Activated CD4-positive, alpha-beta T cell treated with anti-CD3 and anti-CD28 coated beads for 1 hour (primary cell): ENCODE measurements at regions not wholly inside any gene's neighbourhood (a gene's known extent, or its start where the extent isn't known, plus 50 kb on each side); places are given as distances from the start of the nearest gene placed in this dataset.
"Not testable (repeated sequence)": the region's sequence is repeated elsewhere in the genome, so short reads cannot be mapped to it uniquely, and the experiment has no call there.

Source experiments
- DNase-seq: peaks from one replicate; pipeline ENCODE4 v3.0.0-alpha.2; 2020

DNA sequence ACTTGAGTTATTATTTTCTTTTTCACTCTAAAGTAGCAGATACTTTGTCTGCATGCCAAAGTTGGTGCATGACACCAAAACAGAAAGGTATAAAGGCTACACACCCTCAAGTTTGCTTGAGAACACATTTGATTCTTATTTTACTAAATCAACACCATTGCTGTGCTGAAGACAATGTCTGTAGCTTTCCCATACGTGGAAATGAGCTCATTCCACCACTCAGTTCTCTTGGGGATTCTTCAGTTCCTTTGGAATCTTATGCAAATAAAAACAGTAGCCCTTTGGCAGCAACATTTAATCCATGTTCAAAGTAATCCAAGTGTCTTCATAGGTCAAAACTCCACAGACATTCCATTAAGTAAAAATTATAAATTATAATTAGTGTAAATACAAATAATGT is 264.9 kb downstream of the TLE1 start:
- DNase-seq = no peak

DNA sequence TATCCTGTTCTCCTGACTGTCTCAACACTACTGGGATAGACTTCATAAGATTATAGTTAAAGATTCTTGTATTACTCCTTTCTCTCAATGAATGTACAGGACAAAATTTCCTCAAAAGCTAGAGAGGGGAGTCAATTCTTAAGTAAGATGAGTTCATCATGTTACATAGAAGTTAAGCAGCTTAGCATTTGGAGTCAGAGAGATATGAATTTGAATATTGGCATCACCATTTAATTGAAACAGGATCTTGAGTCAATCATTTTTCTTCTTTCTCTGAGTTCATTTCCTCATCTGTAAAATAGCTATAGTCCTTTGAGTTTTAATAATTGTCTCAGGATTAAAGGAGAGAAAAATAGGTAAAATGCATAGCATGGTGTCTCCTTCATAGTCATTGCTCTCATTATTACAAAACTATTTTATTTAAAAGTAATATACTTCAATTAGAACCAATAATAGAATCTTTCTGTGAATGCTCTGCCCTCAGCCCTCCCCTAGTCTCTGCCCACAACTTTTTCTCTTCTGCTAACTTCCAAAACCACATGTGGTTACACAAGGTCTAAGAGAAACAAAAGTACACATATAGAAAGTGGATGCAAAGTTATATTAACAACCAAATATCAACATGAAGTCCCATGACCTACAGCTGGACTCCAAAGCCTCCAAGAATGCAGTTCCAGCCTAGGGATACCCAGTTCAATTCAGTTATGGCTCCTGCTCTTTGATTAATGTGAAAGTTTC is 265.6 kb downstream of the TLE1 start:
- DNase-seq = no peak

DNA sequence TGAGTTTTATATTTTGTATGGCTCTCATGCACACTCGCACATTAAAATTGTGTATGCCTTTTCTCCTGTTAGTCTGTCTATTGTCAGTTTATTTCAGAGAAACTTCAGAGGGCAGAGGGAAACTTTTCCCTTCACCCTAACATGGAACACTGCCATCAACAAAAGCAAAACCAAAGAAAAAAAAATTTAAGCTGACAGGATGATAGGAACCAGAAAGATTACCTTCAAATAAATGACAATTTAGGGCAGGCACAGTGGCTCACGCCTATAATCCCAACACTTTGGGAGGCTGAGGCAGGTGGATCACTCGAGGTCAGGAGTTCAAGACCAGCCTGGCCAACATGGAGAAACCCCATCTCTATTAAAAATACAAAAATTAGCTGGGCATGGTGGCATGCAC is 268.3 kb downstream of the TLE1 start:
- not testable (repeated sequence) for DNase-seq

DNA sequence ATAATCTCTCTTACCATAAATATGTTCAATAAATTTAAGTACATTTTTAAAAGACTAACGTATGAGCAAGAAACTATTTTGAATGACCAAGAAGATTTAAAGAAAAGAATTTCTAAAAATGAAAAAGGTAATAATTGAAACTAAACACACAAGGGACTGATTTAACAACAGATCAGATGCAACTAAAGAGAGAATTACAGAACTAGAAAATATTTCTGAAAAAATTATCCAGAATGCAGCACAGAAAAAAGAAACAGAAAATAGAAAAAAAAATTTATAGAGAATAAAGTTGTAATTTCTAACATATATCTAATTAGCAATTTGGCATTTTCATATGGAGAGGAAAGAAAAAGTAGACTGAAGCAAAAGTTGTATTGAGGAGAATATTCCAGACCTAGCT is 269.3 kb downstream of the TLE1 start:
- no peak for DNase-seq

DNA sequence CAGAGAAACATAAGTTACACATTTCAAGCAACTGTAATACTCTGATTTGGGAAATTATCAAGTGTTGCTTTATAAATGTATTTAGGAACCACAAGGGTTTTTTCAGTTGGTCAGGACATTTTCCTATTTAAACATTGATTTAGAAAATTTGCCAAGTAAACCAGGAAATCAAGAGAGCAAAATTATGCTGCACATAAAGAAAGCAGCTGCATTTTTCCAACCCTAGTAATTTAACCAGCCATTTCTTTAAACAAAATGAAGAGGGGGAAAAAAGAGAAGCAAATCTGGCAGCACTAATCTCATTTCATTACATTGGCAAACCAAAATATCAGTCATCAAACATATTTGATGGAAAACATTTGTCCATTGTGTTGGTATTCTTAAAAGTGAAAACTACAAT is 271.4 kb downstream of the TLE1 start:
- DNase-seq = no peak

DNA sequence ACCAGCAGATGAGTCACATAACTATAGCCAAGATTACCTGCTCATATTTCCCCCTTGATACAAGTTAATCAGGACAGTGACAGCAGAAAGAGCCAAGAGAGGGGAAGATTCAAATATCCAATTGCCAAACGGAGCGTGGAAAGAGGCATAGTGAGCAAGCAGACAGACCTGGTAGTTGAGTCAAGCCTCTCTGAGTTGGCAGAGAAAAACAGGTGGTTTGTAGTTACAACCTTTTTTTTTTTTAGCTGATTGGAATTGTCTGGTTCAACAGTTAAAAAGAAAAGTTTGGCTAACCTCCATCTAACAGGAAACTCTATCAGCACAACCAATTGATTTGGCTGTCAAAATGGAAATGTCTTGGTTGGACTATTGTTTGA is 272.1 kb downstream of the TLE1 start:
- no peak for DNase-seq

DNA sequence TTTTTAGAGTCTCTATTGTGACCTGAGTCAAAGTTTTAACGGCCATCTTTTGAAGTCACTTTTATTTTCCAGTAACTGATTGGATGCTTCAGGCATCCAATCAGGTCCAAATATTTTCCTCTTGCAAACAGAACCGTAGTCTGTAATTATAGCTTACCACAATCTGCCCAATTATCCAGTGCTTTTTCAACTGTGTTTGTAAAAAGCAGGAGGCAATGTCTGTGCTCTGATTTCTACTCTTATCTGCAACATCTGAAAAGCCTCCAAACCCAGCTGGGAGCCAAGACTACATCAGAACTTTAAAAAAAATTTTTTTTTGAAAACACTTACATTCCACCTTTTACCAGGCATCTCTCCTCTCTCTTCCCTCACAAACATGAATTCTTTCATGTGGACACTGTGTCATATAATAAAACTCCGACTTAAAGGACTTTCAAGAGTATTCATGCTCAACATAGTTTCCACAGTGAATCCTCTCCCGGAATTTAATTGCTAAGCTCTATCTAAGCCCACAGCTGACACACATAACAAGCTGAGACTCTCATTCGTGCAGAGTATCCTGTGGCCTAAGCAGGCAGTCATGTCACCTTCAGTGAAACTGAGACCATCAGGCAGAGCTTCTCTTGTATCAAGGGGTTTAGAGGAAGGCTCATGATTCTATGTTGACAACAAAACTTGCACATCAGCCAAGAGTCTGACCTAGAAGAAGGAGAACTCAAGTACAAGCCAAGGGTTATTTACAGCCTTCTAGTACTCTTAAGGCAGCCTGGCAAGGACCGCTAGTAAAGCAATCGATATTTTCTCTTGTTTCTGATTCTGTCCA is 272.7 kb downstream of the TLE1 start:
- no peak for DNase-seq

DNA sequence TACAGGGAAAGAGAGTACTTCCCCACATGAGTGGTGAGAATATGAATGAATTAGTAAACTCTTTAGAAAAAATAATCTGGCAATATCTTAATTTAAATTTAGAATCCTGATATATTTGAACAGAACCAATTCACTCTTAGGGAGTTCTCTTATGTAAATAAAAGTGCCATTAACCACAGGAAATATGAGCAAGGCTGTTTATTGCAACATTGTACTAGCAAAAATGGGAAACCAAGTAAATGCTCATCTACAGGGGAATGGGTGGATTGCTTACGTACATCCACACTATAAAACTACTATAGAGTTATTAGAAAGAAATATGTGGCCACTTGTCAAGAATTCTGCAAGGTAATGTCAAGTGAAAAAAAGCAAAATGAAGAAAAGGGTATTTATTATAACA is 274.5 kb downstream of the TLE1 start:
- no peak for DNase-seq

DNA sequence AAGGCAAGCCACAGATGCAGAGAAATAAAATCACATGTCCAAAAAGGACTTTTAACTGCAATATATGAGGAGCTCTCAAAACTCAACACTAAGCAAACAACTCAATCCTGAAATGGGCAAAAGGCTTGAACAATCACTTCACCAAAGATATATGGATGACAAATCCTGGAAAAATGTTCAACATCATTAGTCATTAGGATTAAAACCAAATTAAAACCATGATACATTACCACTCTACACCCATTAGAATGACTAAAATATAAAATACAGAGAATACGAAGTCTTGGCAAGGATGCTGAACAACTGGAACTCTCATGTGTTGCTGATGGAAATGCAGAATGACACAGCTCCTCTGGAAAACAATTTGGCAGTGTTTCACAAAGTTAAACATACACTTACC is 277.4 kb downstream of the TLE1 start:
- no peak for DNase-seq

DNA sequence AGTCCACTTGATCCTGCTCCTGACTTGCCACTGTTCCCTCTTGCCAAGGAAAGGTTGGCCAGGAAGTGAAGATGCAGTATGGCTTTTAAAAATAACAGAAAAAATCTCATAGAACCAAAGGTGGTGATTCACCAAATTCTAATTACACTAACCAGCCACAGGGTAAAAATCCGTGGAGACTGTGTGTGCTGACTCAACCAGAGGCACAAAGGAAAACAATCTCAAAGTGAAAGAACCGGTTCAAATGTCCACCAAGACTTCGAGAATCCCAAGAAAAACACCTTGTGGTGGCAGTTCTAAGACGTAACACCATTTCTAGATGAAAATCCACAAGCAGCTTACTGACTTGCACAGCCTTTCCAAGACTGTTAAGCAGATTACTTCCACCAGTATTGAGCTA is 279.1 kb downstream of the TLE1 start:
- no peak for DNase-seq

DNA sequence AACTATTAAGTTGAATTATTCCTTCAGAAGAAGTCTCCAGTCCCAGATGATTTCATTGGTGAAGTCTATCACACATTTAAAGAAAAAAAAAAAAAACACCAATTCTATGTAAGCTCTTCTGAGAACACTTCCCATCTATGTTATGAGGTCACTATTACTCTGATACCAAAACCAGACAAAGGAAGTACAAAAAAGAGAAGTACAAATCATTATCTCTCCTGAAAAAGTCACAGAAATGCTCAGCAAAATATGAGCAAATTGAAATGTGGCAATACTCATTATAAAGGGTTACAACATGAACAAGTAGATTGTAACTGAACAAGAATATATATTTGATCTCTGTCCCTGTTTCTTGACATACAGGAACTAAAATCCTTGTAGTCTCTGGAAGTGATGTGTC is 280.4 kb downstream of the TLE1 start:
- no peak for DNase-seq

DNA sequence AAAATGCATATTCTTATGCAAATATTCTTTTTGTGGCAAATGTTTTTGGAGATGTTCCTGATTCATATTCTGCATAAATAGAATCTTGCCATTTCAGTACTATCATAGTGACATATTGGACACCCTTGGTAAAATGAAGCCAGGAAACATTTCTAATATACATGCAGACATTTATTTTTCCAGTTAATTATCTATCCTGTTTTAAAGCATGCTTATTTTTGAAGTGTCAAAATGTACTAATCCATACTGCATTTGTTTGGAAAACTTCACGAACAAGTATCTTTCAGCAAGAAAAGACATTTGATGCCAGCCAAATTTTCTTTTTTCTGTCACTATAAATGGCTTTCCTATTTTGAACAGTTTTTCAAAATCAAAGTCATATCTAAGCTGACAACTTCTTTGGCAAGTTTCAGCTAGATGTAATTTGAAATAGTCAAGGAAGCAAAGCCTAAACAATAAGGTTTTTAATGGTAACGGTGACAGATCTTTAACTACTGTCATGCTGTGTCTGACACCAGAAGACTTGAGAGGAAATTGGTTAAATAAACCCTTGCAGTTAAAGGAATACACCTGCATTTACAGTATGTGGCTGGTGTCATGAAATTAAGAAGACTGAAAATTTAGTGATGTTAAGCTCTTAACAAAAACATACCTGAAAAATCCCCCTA is 284.3 kb downstream of the TLE1 start:
- DNase-seq = no peak

DNA sequence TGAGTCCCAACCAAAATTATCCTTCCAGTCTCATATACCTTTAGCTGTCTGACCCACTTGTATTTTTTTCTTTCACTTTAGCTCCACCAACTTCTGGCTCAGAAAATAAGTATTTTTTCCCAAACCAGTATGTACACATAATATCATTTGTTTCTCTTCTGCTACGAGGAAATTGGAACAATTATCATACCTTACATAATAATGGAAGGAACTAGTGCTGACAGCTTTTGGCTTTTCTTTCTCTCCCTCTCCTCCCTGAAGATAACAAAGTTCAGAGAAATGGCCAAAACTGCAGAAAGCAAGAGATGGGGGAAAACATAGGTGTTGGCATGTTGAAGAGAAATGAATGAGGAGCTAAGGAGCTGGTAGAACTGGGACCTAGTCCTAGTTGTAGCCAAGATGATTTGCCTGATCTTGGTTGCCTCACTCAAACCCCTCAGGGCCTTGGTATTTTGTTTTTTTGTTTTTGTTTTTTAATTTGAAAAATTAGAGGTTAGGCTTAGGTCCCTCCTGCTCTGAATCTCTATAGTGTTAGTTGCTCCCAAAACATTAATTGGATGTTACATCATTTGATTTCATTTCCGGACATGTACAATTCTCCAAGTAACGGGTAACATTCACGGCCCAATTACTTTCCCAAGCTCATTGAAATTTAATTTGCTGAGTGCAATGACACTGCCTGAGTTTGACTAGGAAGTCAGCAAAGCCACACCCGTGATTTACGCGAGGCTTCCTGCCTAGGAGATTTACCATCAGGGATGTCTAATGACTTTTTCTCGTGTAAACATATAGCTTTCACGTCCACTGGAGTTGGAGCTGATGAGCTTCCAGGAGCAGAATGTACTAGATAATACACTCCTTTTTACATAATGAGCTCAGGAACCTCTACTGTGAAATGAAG is 291.6 kb downstream of the TLE1 start:
- no peak for DNase-seq

DNA sequence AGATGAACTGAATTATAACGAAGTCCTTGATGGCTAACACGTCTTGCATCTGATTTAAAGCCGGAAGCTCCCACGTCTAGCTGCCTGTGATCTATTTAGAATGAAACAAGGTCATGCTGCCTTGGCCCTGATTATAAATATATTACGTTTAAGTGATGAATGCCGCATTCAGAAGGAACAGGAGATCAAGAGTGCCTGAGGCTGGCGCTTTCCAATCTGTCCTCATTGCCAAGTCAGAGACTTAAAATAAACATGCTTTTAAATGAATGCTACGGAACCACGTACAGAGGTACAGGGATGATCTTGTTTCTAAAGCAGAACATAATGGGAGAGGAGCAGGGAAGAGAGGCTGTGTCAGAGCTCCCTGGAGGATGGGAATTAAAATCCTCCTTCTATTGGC is 292.8 kb downstream of the TLE1 start:
- no peak for DNase-seq

DNA sequence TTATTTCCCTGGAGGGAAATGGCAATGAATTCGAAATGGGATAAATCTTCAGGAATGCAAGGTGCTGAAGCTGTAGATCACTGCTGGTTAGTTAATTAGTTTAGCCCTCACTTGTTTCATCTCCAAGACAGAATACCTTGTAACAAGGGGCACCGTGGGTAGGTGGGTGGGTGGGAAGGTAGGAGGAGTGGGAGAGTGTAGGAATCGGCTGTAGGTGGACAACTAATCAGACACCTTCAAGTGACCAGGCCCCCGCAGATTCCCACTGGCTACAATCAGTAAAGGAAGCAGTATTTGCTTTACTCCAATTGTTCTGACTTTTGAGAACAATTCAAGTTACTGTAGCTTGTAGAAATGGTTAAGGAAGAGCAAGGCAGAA is 293.7 kb downstream of the TLE1 start:
- no peak for DNase-seq

DNA sequence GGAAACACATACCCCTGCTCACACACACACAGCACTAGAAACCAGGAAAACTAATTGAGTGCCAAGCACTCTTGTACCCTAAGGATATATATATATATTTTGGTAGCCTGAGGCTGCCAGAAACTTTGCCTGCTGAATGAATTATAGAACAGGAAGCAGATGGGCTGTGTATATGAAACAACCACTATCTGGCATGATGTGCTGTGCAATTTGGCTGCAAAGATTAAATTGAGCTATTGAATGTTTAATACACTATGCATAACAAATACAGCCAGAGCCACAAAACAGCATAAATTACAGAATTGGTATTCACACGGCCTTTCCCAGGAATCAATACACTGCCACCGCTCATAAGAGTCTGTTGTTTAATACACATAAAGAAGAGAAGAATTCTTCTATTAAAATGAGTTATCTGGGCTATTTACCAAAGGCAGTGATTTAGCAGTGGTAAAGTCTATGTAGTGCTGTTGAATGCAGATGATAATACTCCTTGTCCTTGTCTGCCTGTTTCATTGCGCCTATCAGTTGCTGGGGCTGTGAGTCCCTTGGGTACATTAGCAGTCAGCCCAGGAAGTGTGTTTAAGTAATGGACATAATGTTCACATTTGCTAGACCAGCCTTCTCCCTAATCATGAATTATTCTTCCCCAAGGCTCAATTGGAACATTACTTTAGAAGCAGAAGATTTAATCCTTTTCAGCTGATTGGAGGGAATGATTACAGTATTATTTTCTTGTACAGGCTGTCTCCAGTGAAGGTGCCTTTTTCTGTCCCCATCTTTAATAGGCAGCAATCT is 294.3 kb downstream of the TLE1 start:
- no peak for DNase-seq

DNA sequence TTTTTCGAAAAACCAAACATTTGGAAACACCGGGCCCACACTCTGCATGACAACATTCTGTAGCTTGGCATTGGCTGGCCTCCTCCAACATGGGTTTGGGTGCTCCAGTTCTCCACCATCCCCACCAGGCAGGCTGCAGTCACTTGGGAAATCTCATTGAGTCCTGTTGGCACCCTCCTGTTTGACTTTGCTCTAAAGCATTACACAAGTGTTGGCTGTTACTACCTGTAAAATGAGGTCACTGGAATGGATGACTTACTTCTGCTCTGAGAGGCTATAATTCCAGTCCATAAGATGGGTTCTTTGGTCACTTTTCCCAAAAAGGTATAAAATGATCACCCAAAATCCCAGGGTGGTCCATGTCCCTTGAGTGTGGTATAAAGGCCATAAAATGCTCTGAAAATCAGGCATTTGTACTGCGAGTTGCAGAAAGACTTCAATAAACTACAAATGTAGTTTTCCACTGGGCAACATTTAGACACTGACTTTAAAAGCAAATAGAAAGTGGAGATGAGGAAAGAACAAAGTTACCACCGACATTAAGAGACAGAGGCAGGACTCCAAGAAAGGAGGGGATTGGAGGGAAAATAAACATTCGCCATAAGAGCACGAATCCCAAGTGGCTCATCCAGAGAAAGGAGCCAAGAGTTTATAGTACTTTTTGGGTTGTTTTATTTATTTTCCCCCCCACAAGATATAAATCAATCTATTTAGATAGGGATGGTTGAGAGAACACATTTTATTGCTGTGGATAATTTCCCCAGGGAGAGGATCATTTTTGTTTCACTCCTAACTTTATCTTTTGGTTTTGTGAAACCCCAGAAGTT is 295.1 kb downstream of the TLE1 start:
- no peak for DNase-seq

DNA sequence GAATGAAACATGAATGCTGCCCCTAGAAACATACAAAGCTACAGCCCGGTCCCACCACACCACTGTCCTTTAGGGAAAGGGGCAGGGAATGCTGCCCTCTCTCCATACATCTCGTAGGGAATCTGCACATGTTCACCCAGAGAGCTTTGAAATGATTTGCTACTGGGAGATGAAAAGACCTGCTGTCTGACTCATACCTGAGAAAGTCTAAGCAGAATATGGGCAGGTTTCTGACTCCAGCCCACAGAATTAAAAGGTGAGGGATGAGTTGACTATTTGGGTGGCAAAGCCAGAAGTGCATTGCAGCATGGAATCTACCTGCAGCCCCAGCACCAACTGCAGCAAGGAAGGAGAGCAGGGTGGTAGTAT is 297.9 kb downstream of the TLE1 start:
- DNase-seq = no peak

DNA sequence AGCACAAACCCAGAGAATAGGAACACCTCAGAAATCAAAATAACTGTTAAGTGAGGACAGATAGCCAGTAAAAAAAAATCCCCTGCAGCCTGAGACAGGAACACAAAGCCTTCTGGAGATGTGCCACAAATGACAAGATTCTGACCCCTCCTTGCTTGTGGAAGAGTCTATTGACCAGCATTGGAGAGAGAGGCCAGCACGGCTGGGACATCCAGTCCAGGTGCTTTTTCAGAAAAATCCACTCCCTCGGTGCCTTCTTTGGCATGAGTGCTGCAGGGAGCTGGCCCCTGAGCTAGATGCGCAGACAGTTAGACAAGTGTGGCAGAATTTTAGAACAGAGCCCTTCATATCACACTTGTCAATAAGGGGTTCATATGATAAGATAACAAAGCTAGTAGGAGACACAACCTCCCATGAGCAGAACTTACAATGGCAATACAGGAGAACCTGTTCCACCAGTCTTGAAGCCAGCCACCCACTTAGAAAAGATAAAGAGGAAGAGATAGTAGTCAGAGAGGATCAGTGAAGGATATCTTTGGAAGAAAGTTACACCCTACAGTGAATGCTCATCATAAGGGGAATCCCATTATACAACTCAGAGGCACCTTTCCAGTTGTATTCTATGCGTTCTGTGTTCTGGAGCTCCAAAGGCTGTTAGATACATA is 298.4 kb downstream of the TLE1 start:
- no peak for DNase-seq

DNA sequence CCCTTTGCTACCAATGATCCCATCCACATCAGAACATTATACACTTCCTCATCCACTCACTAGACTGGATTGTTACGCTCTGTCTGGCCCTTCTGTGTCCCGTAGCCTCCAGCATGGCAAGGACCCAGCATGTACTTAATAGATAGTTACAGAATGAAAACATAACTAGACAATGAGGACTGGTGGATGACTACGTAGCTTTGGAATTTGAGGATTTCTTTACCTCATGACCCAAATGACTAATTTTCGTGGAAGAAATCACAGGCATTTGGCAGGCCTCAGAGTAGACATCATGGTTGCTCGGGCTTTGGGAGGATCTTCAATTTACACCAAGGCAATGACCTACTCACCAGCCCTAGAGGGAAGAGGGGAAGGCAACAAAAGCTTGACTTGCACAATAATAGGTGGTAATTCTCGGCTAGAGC is 299.8 kb downstream of the TLE1 start:
- DNase-seq = no peak

DNA sequence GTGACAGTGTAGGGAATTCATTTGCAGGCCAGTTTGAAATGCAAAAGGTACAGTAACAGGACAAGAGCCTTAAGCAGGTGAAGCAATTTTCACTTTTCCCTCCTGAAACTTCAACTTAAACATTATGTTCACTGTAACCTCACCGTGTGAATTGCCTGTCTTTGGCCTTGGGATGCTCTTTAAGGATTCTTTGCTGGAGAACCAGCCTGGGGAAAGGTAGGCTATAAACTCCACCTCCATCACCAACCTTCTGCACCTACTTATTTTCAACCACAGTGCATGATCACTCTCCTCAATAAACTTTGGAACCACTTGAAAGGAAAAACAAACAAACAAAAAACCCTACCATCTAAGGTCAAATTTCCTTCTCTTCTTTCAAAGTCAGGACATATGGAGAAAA is 300.5 kb downstream of the TLE1 start:
- no peak for DNase-seq
